NOMO-1 treated with dmso at 0.1 percent for 144 hours (cell line): ENCODE measurements at regions not wholly inside any gene's neighbourhood (a gene's known extent, or its start where the extent isn't known, plus 50 kb on each side); places are given as distances from the start of the nearest gene placed in this dataset.
"Not testable (repeated sequence)": the region's sequence is repeated elsewhere in the genome, so short reads cannot be mapped to it uniquely, and the experiment has no call there.

Experiments
- DNase-seq: peaks from one replicate; lab custom pipeline; 2025; ENCODE audit not compliant: unreplicated experiment; lab: John Stamatoyannopoulos, UW

DNA sequence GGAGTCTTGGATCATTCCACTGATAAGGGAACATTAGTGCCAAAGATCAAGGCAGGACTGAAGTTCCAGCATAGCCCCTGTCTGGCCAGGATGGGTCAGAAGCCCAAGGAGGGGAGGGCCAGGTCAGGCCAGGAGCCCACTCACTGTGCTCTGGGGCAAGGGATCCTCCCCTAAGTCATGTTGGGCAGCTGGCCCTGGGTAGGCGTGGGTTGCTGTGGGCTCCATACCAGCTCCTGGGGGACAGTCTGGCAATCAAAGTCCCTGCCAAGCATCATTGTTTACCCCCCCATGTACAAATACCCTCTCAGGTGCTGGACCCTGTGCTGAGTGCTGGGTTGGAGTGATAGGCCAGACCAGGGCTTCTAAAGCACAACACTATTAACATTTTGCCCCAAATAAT is 130.5 kb downstream of the IRX5 start:
- DNase-seq = no peak

DNA sequence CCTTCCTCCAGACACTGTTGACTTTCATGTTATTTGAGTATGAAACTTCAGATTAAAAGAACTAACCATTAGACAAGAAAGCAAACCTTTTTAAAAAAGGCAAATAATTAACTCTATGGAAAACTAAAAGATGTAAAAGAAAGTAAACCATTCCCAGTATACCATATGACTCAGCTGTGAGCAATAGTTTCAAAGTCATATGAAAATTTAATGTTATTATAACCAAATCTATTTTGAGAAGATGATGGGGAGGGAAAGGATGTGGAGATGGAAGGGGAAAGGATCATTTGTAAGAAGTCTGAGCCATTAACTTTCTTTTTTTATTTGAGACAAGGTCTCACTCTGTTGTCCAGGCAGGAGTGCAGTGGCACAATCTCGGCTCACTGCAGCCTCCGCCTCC is 131.8 kb downstream of the IRX5 start:
- no peak for DNase-seq

DNA sequence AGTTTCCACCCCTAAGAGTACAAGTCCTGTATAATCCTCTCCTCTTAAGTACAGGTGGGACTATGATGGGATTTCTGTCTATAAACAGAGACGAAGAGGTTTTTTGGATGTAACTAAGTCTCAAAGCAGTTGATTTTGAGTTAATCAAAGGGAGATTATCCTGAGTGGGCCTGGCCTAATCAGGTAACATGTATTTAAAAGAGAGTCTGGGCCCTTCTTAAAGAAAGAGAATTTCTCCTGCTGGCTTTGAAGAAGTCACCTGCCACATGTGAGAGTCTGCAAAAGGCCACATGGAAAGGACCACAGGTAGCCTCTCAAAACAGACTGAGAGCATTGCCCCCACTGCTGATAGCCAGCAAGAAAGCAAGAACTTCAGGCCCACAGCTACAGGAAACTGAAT is 142.3 kb downstream of the IRX5 start:
- DNase-seq = no peak

DNA sequence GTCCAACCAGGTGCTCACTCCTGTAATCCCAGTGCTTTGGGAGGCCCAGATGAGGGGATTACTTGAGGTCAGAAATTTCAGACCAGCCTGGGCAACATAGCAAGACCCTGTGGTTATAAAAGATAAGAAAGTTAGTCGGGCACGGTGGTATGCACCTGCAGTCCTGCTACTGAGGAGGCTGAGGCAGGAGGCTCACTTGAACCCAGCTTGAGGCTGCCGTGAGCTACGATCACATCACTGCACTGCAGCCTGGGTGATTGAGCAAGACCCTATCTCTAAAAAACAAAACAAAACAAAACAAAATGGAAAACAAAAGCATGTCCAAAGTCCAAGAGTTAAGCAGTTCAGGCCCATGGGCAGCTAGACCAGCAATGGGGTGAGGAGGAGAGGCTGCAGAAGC is 143.2 kb downstream of the IRX5 start:
- no peak for DNase-seq

DNA sequence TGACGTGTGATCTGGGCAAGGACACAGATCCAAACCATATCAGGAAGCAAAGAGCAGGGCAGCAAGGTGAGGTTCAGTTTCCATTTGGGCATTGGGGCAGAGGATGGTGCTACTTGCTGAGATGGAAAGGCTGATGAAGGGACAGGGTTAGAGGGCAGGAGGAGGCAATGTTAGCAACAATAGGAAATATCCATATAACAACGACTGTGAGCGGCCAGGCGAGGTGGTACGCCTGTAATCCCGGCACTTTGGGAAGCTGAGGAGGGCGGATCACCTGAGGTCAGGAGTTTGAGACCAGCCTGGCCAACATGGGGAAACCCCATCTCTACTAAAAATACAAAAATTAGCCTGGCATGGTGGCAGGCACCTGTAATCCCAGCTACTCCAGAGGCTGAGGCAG is 144.5 kb downstream of the IRX5 start:
- DNase-seq = not testable (repeated sequence)

DNA sequence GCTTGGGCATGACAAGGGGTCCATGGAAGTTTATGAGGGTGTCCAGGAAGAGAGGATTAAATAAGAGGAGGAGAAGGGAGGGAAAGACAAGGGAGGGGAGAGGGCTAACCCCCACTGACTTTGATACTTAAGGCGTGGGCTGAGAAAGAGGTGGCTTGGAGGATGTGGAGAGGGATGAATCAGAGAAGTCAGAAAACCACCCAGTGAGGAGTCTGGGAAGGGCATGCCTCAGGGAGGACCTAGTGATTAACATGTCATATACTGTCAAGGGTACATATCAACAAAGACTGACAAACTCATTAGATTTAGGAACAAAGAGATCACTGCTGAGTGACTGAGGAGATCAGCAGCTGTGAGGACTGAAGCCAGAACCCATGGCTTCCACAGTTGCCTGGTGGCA is 145.4 kb downstream of the IRX5 start:
- no peak for DNase-seq

DNA sequence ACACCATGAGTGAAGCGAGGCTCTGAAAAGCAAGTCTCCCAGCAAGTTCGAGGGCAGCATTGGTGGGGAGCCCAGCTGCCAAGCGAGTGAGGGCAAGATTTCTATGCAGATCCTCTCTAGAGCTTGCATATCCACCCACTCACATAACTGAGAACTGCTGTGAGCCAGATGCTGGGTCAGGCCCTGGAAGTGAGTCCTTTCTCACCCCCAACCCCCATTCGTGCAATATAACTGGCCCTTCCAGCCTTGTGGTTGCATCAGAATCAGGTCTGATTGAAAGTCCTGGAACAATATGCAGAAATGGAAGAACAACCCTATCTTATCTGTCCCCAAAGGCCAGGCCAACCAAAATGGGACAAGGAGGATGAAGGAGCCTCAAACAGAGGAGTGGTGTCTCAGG is 146.6 kb downstream of the IRX5 start:
- no peak for DNase-seq

DNA sequence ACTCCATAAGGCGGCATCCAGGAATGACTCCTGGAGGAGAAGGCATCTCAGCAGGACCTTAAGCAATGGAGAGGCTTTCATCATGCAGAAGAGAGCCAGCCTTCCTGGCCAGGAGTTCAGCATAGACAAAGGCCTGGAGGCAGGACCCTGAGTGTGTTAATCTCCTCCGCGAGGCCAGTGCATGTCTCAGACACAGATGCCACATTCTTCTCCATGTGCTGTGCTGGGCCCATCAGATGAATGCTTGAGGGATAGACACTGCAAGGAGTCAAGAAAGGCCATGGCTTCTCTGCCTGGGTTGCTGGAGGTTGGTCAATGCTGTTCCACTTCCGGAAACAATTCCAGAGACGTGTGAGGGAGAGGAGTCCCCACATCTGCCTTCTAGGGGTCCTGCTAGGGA is 147.5 kb downstream of the IRX5 start:
- no peak for DNase-seq

DNA sequence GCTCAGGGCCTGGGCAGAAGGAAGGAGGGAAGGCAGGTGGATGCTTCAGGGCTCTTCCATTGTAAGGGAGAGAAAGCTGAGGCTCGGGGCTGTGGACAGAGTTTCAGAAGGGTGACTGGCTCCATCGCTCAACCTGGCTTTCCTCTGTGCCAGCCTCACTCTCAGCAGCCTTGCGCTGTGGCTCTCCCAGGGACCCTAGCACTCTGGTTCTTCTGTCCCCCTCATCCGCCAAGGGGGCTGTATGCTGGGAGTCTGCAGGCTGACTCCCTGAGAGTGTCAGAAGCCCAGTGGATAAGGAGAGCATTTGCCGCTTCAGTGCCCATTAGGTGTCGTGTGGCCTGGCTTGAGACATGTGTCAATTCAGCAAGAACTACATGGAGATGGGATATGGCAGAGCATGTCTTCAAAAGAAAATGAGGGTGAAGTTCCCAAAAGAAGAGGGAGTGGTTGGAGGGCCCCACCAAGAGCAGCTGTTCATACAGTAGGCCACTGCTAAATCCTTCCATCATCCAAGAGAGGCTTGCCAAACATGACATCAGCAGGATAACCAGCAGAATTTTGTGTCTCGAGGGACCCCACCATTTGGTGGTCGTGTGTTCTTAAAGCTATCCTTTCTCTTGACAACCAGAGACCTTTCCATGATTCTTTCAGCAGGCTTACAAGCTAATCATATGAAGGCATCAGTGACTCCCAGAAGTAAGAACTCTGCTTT is 148.2 kb downstream of the IRX5 start:
- no peak for DNase-seq

DNA sequence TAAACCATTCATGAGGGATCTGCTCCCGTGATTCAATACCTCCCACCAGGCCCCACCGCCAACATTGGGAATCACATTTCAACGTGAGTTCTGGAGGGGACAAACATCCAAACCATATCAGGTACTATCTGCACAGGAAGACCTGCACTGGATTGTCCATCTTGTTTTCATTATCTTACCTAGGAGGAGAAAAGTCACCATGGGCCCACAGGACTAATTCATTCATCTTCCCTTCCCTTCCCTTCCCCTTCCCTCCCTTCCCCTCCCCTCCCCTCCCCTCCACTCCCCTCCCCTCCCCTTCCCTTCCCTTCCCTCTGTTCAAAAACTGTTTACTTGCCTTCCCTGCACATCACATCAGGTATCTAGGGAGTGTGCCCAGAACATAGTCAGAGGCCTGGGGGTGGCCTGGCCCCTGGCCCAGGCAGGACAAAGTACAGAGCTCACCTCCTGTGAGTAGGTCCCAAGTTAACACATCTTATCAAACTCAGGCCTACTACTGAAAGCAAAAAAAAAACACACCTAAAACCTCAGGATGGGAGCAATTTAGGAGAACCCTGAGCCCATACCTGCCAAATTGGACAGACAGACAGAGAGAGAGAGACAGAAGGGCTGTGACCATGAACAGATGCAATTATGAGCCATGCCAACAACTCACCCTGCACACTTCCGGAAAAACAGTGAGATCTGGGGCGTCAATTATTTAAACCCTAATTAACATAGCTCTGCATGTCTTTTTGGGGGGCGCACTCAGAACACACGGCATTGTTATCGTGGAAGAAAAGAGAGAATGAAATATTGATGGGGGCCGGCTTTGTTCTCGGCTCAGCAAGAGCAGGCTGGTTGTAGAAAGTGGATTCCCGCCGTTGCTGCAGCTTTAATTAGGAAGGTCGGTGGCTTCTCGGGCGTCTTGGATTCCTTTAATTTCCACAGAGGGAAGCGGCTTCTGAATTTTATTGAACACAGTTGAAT is 151.2 kb downstream of the IRX5 start:
- no peak for DNase-seq

DNA sequence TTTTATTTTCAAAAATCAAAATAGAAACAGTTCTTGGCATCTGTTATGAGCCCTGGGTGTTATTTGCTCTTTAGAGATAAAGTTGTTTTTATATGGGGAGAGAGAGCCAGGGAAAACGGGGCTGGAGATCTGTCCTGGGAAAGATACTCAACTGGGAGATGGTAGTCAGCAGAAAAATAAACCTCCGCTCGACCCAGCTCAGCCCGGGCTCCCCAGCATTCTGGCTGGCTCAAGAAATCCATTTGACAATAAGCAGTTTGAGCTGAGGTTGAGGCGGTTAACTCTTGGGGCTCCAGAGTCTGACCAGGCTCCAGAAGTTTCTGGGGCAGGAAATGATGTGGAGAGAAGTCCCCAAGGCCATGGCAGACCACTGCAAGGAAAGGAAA is 151.9 kb downstream of the IRX5 start:
- no peak for DNase-seq

DNA sequence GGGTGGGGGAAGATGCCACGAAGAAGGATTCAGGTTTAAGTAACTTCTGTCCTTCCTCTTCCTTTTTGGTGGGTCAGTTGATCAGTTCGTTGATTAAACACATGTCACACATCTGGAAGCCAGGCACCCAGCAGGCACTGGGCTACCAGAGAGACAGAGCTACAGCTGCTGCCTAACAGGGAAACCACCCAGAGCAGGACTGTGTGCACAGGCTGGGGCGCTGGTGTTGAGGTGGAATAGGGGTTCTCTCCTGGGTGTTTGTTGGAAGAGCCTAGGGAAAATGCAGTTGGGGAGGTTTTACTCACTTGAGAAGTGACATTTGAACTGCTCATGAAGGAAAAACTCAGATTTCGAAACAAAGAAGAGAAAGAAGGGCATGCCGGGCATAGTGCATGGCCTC is 152.4 kb downstream of the IRX5 start:
- no peak for DNase-seq

DNA sequence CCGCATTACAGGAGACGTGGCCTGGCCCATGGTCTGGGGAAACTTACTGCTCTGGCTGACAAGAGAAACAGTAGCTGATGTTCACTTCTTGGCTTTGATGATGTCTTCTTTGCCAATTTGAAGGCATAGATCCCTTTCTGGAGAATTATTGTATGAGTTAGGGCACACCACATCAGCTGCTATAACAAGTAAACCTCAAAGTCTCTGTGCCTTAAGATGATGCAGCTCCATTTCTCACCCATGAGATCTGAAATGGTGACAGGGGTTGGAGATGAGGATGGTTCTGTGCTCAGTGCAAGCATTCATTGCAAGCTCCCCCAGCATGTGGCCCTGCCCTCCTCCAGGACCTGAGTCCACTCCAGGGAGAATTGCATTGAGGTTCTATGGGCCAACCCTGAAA is 157.4 kb downstream of the IRX5 start:
- DNase-seq = no peak

DNA sequence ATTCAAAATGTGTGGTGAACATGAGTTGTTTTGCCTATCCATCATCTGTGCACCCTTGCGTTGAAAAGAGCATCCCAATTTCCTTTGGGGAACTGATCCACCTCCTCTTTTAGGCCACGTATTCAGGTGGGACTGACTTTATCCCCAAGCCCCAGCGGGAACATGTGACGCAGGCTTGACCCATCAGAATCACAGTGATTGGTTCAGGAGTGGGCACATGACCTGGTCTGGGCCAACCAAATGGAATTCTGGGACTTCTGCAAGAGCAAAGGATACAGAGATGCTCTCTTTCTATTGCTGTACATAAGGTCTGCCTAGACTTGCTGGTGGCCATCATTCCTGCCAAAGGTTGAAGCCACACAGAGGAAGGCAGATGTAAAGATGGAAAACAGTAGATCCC is 158.9 kb downstream of the IRX5 start:
- DNase-seq = no peak

DNA sequence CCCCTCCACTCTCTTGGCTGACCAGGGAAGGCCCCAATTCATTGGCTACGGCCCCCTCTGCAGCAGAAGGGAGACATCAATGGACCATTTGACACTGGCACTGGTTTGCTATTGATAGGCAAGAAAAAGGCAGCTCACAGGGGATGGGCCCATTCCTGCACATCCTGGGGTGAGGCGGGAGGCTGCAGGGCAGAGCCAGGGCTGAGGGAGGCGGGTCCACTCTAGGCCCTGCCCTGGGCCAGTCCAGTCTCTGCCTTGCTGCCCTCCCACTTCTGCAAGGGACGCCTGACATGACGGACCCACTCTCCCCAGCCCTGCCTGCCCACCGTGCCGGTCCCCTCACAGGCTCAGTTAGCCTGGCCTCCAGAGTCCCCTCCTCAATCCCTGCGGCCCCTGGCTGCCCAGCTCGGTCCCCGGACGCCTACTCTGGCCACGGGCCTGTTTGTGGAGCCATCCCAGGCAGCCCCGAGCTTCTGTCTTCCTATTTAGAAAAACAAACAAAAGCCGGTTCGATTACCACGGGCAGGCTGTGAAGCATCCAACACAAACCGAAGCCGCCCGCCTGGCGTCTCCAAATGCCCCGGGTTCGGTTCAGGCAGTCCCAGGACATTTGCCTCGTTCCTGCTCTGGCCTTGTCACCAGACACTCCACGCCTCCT is 160.7 kb downstream of the IRX5 start:
- DNase-seq = no peak

DNA sequence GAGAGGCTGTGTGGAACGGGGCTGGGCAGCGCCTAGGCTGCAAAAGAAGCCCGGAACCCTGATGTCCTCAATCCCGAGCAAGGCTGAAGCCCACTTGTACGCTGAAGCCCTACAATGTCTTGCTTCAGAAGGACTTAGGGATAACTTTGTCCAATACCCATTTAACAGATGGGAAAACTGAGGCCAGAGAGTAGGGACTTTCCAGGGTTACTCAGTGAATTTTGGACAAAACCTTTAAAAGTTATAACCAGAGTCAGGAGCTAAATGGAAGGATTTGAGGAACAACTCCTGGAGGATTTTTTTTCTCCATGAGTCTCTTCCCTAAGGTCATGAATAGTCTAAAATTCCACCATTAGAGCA is 161.2 kb downstream of the IRX5 start:
- DNase-seq = no peak

DNA sequence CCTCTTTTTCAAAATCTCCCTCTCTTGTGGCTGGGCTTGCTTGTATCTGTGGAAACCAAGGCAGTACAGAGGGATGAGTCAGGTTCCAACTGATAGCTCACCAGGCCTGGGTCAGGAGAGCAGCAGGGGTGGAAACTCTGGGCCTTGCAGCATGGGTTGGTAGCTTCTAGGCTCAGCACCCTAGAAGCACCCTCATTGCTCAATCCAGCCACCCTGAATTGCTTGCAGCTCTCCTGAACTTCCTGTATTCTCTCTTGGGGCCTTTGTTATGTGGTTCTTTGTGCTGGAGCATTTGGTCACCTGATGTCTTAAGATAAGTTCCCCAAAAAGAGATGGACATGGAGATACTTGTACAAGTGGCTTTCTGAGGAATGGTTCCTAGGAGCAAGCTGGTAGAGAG is 169.4 kb downstream of the IRX5 start:
- no peak for DNase-seq

DNA sequence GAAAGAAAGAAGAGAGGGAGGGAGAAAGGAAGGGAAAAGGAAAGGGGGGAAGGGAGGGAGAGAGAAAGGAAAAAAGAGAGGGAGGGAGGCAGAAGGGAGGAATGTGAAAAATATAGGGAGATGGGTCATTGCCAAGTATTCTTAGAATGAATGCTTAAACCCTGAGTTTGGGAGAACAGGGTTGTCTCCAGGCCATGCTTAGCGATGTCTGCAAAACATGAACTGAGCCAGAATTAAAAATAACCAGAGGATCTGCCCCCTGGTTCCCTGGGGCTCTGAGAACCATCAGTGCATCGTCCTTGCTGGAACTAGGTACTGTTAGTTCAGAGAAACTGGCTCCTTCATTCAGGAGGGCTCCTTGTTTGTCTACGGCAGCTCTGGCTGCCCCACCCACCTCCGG is 170.4 kb downstream of the IRX5 start:
- DNase-seq = no peak

DNA sequence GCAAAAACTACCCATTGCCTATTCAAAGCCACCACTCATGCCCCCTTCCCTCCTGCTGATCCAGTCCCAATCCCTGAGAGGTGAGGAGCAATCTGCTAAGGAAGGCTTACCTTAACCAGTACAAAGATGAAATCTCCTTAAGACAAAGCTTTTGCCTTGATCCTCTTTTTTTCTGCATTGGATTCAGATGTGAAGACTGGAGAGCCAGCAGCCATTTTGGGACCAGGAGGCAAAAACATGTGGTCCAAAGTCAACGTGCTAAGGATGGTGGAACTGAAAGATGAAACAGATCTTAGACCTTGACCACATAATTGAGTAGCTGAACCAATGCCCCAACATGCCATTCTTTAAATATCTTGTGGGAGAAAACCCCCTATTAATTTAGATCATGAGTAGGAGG is 171.4 kb downstream of the IRX5 start:
- DNase-seq = no peak

DNA sequence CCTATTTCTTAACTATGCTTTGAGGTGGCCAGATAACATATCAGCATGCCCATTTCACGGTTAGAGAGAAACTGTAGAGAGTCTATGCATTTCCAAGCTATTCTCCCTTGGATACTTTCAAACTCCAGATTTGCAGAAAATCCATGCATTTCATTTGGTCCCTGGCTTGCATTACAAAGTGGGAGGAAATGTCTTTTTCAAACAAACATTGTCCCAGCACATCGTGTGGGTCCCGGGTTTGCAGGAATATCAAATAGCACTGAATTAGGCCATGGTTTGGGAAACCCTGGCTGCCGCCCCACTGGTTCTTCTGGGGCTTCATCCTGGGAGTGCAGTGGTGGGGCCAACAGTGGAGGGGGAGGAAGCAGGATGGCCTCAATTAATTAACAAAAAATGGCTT is 171.9 kb downstream of the IRX5 start:
- DNase-seq = no peak

DNA sequence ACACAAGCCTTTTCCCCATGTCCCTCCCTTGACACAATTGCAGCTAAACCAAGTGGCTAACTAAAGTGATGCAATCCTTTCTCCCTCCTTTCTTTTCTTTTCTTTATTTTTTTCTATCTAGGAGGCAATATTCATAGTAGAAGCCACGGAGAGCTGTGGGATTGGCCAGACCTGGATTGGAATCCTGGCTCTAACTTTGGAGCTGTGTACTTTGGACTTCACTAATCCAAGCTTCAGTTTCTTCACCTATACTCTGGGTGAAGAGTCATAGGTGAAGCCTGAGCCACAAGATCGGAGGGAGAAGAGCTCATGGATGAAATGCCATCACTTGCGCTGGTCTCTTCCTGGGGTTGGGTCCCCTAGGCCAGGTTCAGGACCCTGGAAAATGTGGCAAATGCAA is 177.2 kb downstream of the IRX5 start:
- no peak for DNase-seq

DNA sequence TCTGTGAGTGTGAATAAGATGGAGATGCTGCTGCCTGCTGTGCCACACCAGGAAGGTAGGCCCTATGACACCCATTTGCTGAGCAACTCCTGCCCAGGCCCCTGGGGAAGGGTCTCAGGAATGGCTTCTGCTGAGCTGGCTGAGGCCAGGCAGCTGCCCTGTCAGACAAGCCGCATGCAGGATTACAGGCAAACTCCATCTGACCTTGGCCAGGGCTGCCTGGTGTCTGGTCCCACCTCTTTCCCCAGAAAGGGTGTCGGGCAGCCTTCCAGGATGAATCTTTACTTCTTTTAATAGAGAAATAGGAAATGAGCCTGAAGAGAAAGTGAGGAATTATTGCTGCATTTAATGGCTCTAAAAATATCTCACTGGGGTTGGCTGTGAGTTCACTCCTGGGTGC is 182.5 kb downstream of the IRX5 start:
- no peak for DNase-seq
